Non-pigmented ciliary epithelial cell (primary cell): ENCODE measurements at regions not wholly inside any gene's neighbourhood (a gene's known extent, or its start where the extent isn't known, plus 50 kb on each side); places are given as distances from the start of the nearest gene placed in this dataset.
"Not testable (repeated sequence)": the region's sequence is repeated elsewhere in the genome, so short reads cannot be mapped to it uniquely, and the experiment has no call there.

ENCODE experiments used
- DNase-seq: peaks from one replicate; pipeline ENCODE4 v3.0.0-alpha.2; 2010; ENCODE audit warnings: low read depth

- no peak for DNase-seq
Observed at GRCh38 chr12:41680155-41680554, 464.5 kb downstream of the GXYLT1 start.

- no peak for DNase-seq
Observed at GRCh38 chr12:41663598-41664265, 475.6 kb downstream of the PDZRN4 start.

- no peak for DNase-seq
Observed at GRCh38 chr12:41661141-41661765, 473.1 kb downstream of the PDZRN4 start.

- no peak for DNase-seq
Observed at GRCh38 chr12:41656454-41656853, 468.3 kb downstream of the PDZRN4 start.

- DNase-seq = no peak
Observed at GRCh38 chr12:41653386-41654326, 465.5 kb downstream of the PDZRN4 start.

- DNase-seq = no peak
Observed at GRCh38 chr12:41652981-41653380, 464.9 kb downstream of the PDZRN4 start.

GRCh38 chr12:41645624-41646023 is 457.5 kb downstream of the PDZRN4 start:
- DNase-seq = no peak

- not testable (repeated sequence) for DNase-seq
Observed at GRCh38 chr12:41642808-41643207, 454.7 kb downstream of the PDZRN4 start.

GRCh38 chr12:41636653-41637052 is 448.5 kb downstream of the PDZRN4 start:
- DNase-seq = no peak

GRCh38 chr12:41635626-41636364 is 447.7 kb downstream of the PDZRN4 start:
- DNase-seq = no peak

- DNase-seq = no peak
Observed at GRCh38 chr12:41634091-41634490, 446.0 kb downstream of the PDZRN4 start.

GRCh38 chr12:41629611-41630010 is 441.5 kb downstream of the PDZRN4 start:
- DNase-seq = no peak

GRCh38 chr12:41627476-41627875 is 439.4 kb downstream of the PDZRN4 start:
- DNase-seq = no peak

- no peak for DNase-seq
Observed at GRCh38 chr12:41624571-41624970, 436.5 kb downstream of the PDZRN4 start.
